Endometrium (tissue), 2 donors: ENCODE measurements at regions not wholly inside any gene's neighbourhood (a gene's known extent, or its start where the extent isn't known, plus 50 kb on each side); places are given as distances from the start of the nearest gene placed in this dataset.
A peak's percentile ranks its signal among the peaks of the same experiment; 100 is the strongest.
"Not testable (repeated sequence)": the region's sequence is repeated elsewhere in the genome, so short reads cannot be mapped to it uniquely, and the experiment has no call there.

ENCODE experiments used
- FAIRE-seq: peaks from 2 replicates; lab custom pipeline; 2012; peaks lifted over from hg19 to GRCh38; lab: Jason Lieb, UNC
- donor health status: control.
- donor health status: control.

DNA sequence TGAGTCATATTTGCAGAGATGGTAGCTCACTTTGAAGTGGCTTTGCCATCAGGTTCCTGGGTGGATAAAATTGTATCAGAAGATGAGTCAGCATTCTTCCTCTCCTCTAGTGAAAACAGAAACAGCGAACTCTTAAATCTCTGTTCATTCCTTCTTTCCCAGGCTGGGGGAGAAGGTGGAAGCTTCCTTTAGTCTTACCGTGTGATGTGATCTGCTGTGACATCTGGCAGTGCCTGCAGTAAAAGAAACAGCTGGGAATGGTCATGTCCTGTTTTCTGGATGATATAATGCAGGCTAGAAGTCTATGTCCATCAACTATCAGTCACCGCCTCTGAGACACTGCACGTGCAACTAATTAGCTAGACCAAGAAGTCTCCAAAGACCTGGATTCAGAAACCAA, 171.6 kb downstream of the VAPA start:
- peak; percentile 26 for FAIRE-seq

DNA sequence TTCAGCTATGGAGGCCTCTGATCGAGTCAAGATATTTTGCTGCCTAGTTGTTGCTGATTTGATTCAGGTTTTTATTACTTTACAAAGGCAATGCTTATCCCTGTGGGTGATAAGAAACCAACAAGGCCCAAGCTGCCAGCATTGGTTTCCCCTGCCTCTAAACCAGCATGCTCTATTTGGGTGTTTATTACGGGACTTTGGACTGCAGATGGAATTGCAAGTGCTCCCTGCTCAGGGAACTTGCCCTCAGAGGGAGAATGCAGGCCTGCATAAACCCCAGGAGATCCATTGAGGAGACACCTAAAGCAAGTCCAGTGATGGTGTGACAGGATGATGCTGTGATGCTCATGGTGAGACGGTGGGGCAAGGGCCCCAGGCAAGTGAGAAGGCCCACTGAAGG, 172.1 kb downstream of the VAPA start:
- FAIRE-seq: no peak

DNA sequence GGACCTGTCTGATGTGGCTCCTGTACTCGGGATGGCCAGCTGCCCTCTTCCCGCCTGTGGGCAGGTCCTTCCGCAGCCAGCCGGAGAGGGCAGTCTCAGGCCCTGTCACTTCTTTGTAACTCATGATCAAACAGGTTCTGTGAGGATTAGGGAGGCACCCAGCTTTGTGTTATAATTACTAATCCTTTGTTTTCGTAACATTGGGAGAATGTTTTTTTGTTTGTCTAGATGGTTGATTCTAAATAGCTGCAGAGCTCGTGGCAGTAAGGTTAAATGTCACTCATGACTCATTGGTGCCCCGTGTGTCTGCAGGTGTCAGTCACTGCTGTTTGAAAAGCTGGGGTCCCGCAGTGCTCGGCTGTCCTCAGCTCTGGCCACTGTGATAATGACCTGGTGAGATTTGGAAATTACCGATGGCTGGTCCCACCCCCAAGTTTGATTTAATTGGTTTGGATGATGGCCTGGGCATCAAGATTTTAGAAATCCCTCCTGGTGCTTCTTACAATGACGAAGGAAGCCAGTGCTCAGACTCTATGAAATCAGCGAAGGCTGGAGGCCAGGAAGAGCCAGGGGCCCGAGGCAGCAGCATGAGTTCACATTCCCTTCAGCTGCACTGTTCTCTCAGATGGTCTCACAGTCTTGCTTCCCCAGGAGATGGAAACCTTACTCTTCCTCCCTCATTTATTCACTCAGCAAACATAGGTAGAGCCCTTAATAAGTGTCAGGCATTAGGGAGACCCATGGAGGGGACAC, 172.8 kb downstream of the VAPA start:
- no peak for FAIRE-seq

DNA sequence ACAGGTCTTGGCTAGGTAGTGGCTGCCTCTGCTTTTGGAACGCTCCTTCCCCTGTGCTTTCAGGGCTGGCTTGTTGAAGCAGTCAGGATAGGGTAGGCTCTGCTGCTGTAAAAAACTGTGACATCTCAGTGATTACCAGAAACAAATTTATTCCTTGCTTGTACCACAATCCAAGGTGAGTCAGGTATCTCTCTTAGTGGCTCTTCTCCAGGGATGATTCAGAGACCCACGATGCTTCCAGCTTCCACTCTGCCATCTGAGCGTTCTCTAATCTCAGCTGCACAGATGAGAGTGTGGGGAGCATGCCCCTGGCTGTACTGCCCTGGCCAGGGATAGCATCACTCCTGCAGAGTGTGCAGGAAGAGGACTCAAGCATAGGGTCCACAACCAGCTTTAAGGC, 174.9 kb downstream of the VAPA start:
- FAIRE-seq: no peak

DNA sequence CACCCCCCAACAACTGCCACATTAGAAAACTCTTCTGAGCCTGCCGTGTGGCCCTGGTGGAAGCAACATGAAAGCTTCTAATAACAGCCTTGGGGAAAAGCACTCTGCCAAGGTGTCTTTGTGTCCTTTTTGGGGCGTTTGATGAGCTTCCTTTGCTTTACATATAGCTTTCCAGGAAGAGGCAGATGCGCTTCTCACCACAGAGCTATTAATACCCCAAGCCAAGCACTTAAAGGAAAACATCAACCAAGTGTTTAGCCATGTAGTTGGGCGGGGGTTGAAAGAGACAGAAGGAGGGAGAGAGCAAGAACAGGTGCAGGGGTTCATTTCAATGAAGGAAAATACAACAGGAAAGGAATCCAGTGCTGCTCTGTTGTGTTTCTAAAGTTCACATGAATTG, 176.1 kb downstream of the VAPA start:
- FAIRE-seq: no peak

DNA sequence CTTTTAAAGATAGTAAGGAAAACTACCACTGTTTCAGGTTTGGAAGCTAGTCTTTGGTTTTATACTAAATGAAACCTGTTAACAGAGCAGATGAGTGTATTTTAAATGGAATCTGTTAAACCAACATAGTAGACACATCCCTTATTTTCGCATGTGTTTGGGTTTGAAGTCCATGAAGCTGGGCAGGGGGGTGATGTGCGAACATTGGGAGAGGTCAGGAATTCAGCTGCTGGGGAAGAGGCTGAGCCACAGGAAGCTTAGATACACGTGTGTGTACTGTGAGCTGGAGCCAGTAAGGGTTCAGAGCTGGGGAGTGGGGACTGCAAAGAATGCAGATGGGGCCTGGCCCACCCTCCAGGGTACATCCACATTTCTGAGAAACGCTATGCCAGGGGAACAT, 176.9 kb downstream of the VAPA start:
- FAIRE-seq: no peak

DNA sequence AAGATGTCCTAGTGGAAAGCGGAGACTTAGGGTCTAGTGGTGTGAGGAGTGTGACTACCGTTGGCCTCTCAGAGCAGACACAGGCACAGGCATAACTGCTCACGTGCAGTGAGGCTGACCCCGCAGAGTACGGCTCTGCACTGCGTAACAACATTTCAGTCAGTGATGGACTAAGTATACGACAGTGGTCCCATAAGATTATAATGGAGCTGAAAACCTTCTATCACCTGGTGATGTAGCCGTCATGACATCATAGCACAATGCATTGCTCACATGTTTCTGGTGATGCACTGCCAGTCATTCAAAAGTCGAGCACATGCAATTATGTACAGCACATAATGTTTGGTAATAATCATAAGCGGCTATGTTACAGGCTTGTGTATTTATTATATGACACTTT, 179.6 kb downstream of the VAPA start:
- FAIRE-seq: no peak

DNA sequence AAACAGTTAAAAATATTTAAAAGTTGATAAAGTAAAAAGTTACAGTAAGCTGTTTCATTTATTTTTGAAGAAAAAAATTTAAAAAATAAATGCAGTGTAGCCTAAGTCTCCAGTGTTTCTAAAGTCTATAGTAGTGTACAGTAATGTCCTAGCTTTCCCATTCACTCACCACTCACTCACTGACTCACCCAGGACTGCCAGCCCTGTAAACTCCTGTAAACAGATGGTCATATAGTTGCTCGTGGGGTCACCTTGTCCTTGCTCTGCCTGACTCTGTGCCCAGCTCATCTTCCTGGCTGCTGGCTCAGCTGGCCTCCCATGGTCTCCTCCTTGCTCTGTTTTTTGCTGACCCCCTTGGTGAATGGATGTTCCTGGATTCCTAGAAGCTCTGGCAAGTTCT, 180.3 kb downstream of the VAPA start:
- no peak for FAIRE-seq

DNA sequence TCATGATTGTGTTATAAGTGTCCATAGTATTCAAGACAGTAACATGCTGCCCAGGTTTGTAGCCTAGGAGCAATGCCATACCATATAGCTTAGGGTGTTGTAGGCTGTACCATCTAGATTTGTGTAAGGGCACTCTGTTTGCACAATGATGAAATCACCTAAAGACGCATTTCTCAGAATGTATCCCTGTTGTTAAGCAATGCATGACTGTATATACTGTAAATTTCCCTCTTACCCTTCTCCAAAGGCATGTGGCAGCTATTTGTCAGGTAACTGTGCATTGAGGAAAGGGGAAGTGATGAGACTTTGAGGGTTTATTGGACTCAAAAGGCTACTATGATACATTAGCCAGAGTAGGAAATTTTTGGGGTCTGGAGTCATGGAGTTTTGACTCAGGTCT, 180.8 kb downstream of the VAPA start:
- no peak for FAIRE-seq

DNA sequence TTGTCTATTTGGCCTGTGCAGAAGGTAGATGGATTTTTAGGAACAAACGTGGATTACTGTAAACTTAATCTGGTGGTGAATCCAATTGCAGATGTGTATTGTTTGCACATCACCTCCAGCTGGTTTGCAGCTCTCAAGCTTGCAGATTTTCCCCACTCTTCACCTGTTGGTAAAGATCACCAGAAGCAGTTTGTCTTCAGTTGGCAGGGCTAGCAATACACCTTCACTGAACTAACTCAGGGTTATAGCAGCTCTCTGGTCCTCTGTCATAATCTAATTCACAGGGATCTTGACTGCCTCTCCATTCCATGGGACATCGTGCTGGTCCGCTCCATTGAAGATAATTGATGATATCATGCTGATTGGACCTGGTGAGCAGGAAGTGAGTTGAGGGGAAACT, 181.5 kb downstream of the VAPA start:
- no peak for FAIRE-seq

DNA sequence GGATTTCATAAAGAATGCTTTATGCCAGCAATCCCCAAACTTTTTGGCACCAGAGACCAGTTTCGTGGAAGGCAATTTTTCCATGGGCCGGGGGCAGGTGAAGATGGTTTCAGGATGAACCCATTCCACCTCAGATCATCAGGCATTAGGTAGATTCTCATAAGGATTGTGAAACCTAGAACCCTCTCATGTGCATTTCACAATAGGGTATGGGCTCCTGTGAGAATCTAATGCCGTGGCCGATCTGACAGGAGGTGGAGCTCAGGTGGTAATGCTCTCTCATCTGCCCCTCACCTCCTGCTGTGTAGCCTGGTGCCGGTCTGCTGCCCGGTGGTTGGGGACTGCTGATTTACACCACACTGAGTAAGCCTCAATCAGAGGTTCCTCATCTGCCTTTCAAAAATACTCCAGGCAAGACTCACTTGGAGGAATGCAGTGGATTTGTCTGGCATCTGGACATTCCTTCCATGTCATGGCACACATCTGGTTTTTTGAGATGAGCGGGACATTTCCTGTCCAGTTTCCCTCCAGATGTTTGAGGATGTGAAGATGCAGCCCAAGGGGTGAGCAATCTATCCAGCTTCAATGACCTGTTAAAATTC, 185.8 kb downstream of the VAPA start:
- no peak for FAIRE-seq

DNA sequence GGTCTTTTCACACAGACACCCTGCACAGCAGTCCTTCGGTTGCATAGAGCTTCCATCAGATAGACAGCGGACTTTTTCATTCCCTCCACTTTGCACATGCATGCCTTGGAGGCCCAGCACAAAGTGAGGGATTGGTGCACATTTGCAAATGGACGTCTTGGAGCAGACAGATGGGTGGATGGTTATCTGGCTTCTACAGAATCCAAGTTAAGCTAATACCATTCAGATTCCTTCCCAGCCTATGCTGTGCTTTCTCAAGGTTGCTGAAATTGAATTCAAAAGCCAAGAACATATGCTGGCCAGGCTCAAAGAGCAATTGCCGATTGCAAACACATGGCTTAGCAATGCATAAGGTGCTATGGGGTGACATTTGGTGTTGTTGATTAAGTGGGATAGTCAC, 186.4 kb downstream of the VAPA start:
- no peak for FAIRE-seq

DNA sequence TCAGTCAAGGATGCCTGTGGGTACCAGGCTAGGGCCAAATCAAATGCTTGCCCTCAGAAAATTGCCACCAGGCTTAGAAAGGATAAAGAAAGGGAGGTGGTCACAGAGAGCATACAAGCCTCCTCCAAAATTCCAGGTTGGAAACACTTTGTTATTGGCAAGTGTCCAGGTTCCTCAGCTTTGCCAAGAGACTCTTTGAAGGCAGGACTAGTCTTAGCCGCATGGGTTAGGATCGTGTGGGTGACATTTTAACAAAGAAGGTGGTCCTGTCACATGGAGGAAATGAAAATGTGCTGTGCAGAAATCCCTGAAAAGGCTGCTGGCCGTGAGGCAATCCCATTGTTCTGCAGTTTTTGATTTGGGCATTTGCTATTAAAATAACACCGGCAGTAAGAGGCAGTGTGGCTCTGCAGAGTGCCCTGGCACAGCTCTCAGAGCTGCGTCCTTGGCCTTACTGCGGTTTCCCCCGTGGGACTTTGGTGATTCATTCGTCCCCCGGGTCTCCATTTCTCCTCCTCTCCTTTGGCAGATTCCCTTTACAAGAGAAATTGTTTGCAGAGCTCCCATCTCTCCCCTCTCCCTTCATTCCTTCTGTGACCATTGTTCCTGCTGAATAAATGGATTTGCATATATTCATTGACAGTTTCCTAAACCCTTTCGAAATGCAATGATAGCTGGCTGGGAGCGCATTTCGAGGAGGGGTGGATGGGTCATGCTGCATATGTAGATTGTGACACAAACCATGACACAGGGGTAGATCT, 187.3 kb downstream of the VAPA start:
- no peak for FAIRE-seq

DNA sequence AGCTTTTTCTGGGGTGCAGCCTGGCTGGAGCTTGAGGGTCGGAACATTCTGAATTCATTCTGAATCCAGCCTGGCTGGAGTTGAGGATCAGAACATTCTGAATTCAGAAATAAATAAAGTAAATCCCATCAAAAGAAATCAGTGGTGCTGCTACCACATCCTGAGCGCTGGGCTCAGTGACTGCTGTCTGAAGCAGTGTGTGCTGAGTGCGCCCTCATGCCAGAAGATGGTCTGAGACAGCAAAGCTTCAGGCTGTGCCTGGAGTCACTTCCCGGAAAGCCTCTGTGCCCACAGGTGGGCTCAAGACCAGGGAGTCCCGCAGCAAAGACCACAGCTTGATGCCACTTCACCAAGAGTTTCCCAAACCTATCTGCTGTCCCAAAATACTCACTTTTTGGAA, 187.9 kb downstream of the VAPA start:
- FAIRE-seq: no peak

DNA sequence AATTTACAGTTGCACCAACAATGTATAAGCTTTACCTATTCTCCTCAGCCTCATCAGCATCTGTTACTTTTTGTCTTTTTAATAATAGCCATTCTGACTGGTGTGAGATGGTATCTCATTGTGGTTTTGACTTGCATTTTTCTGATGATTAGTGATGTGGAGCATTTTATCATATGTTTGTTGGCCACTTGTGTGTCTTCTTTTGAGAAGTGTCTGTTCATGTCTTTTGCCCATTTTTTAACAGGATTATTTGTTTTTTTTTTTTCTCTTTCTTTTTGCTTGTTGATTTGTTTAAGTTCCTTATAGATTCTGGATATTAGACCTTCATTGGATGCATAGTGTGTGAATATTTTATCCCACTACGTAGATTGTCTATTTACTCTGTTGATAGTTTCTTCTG, 191.3 kb downstream of the VAPA start:
- FAIRE-seq: not testable (repeated sequence)

DNA sequence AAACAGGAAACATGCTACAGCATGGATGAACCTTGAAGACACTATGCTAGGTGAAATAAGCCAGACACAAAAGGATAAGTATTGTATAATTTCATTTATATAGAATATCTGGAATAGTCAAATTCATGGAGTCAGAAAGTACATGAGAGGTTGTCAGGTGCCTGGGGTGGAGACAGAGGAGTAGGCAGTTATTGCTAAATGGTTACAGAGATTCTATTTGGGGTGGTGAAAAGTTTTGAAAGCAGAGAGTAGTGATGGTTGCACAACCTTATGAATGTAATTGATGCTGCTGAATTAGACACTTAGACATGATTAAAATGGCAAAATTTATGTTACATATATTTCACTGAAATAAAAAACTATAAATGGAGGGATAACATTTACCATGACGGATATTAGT, 197.4 kb downstream of the VAPA start:
- no peak for FAIRE-seq

DNA sequence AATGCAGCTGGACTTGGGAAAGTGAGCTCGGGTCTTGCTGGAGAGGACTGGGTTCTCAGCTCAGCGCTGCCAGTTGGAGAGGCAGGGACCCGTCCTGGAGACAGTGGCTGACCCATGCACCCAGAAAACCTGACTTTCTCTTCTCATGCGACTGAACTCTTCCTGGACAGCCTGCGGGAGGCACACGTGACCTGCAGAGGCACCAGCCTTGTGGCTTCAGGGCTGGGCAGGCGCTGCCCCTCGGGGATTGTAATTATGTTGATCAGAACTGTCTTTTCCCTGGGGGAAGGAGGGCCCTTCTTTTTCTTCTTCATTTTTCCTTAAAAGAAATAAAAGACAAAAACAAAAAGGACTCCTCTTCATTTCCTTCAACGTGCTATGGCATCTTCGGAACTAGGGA, 198.1 kb downstream of the VAPA start:
- FAIRE-seq: no peak

DNA sequence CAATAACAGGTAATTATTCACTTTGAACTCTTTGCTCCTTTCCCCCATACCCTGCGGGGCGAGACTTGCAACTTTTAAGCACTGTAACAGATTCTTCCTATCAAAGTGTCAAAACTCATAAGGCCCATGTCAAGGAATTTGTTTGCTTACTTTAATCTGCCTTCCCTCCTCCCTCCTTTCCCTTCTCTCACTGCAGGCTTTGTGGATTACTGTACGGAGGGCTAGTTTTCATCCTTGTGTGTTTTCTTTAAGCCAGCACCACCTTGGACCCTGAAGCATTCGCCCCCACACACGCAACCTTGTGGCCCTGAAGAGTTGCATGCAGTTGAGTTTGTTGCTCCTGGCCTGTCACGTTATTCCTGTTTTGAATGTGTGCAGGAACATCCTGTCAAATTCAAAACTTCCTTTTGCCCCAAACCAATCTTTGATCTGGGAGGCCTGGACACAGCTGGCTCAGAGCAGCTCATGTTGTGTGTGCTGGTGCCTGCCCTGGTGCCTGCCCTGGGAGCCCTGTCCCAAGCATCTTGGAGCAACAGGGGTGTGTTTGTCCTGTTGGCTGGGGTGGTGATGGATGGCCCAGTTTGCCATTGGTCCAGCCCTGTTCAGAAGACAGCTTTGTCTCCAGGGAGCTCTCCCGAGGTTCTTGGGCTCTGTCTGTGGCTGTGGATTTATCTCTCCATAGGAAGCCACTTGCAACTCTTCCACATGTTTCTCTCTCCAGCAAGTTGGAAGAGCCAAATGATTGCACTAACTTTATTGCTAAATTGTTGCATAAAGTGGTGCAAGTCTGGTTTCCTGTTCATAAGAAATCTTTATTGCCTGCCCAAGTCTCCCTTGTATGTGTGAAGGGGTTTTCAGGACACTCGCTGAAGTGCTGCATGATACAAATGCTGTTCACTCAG, 199.6 kb downstream of the VAPA start:
- peak; percentile 55 for FAIRE-seq

DNA sequence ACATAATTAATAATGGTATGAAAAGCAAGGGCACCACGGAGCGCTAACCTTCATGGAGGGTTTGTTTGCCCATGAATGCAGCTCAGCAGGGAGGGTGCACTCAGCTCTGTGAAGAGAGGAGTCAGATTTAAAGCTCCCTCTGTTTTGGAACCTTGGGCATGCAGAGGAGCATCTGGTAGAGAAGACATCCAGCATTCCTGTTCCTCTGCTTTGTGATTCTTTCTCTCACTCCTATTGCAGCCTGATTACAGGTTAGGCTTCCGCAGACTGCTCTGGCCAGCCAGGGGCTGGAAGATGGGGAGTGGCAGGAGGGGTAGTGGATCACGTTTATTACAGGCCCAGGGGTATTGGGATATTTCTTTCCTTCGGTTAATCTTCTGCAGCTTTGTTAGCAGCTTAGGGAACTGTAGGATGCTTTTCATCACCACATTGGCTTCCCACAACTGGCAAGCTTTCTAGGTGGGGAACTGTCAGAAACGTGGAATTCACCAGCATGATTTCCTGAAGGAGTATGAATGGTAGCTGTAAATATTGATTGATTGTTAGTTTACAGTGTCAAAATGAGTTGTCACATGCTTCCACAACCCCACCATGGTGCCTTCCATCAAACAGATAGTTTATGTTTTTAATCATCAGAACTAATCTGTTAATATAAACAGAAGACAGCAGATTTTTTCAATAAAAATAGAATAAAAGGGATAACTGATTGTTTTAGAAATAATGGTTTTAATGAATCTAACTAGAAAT, 201.1 kb downstream of the VAPA start:
- no peak for FAIRE-seq

DNA sequence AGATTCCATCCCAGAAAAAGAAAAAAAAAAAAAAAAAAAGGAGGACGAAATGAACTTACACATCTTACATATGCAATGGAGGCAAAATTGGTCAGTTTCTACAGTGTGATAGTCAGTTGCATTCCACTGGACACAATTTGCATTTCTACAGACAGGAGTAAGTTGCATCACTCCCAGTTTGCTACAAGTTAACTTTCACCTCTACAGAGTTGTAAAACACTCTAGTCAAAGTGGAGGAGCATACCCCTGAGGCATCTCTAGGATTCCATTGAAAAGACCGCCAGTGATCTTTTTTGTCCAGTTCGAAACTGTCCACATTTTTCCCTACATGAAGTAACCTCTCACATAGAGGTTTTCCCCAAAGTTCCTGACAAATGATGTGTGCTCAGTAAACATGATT, 202.8 kb downstream of the VAPA start:
- no peak for FAIRE-seq

DNA sequence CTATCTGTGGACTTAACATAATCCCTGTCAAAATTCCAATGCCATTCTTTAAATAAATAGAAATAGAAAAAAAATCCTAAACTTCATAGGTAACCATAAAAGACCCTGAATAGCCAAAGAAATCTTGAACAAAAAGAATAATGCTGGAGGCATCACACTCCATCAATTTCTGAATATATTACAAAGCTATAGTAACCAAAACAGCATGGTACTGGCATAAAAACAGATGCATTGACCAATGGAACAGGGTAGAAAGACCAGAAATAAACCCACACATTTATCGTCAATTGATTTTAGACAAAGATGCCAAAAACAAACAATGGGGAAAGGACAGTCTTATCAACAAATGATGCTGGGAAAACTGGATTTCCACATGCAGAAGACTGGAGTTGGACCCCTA, 205.7 kb downstream of the VAPA start:
- FAIRE-seq: no peak

DNA sequence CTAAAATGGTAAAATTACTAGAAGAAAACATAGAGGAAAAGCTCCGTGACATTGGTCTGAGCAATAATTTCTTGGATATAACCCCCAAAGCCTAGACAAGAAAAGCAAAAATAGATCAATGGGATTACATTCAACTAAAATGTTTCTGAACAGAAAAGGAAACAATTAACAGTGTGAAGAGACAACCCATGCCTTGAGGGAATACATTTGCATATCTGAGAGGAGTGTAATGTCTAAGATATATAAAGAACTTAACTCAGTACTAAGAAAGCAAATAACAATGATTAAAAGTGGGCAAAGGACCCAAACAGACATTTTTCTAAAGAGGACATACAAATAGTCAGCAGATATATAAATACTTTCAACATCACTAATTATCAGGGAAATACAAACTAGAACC, 206.2 kb downstream of the VAPA start:
- FAIRE-seq: no peak
